IgD-negative memory B cell (primary cell): ENCODE measurements at regions not wholly inside any gene's neighbourhood (a gene's known extent, or its start where the extent isn't known, plus 50 kb on each side); places are given as distances from the start of the nearest gene placed in this dataset.

ENCODE experiments used
- H3K27ac Mint-ChIP-seq, 3 donors: one replicate each; pipeline ENCODE4 v1.8.0; 2020 to 2022; ENCODE audit warnings: mild to moderate bottlenecking in 3 of 3, mixed read lengths in 3 of 3, moderate library complexity in 1 of 3
- H3K27me3 Mint-ChIP-seq: one replicate; pipeline ENCODE4 v1.8.0; 2021; ENCODE audit warnings: mixed read lengths
- H3K36me3 Mint-ChIP-seq: one replicate; pipeline ENCODE4 v1.8.0; 2020; ENCODE audit warnings: mild to moderate bottlenecking, mixed read lengths
- H3K4me1 Mint-ChIP-seq, 3 donors: one replicate each; pipeline ENCODE4 v1.8.0; 2020 to 2022; ENCODE audit warnings: mixed read lengths in 3 of 3, mild to moderate bottlenecking in 1 of 3
- H3K4me3 Mint-ChIP-seq, 4 donors: one replicate each; pipeline ENCODE4 v1.8.0; 2020 to 2022; ENCODE audit warnings: mild to moderate bottlenecking in 4 of 4, mixed read lengths in 4 of 4, moderate library complexity in 3 of 4
- H3K9me3 Mint-ChIP-seq, 3 donors: one replicate each; pipeline ENCODE4 v1.8.0; 2020 to 2021; ENCODE audit warnings: mixed read lengths in 3 of 3, mild to moderate bottlenecking in 1 of 3

GRCh38 chr4:149175549-149175948, 640.1 kb downstream of the IQCM start:
- Mint-ChIP-seq H3K9me3 (peaks cover 4 to 8% (median 8%) of the 10 kb centered on the region in 3 donors), H3K27me3 (no peaks in the 10 kb centered on the region), H3K27ac (no peak overlapping the region), H3K4me1 (no peaks in the 10 kb centered on the region), H3K4me3 (no peak overlapping the region), H3K36me3 (no peaks in the 10 kb centered on the region)

- Mint-ChIP-seq H3K36me3 (no peaks in the 10 kb centered on the region), H3K27ac (no peak overlapping the region), H3K4me3 (no peak overlapping the region), H3K9me3 (peaks cover 0 to 2% (median 1%) of the 10 kb centered on the region in 3 donors), H3K27me3 (no peaks in the 10 kb centered on the region), H3K4me1 (no peaks in the 10 kb centered on the region)
Measured at GRCh38 chr4:149173241-149174013, 642.2 kb downstream of the IQCM start.

GRCh38 chr4:149168645-149169044, 647.0 kb downstream of the IQCM start:
- Mint-ChIP-seq H3K36me3 (no peaks in the 10 kb centered on the region), H3K9me3 (no peaks in the 10 kb centered on the region), H3K27me3 (no peaks in the 10 kb centered on the region), H3K27ac (no peak overlapping the region), H3K4me1 (no peaks in the 10 kb centered on the region), H3K4me3 (no peak overlapping the region)

GRCh38 chr4:149166876-149167275, 648.8 kb downstream of the IQCM start:
- Mint-ChIP-seq H3K4me1 (no peaks in the 10 kb centered on the region), H3K36me3 (no peaks in the 10 kb centered on the region), H3K9me3 (no peaks in the 10 kb centered on the region), H3K4me3 (no peak overlapping the region), H3K27ac (no peak overlapping the region), H3K27me3 (no peaks in the 10 kb centered on the region)

GRCh38 chr4:149166365-149166764, 649.3 kb downstream of the IQCM start:
- no peaks in the 10 kb centered on the region for H3K4me1 Mint-ChIP-seq
- no peaks in the 10 kb centered on the region for H3K9me3 Mint-ChIP-seq

GRCh38 chr4:149164282-149164681, 651.4 kb downstream of the IQCM start:
- H3K9me3 Mint-ChIP-seq, result peaks cover 0 to 2% (median 0%) of the 10 kb centered on the region in 3 donors
- H3K4me3 Mint-ChIP-seq, result no peak overlapping the region
- H3K4me1 Mint-ChIP-seq, result no peaks in the 10 kb centered on the region
- H3K36me3 Mint-ChIP-seq, result no peaks in the 10 kb centered on the region
- no peak overlapping the region for H3K27ac Mint-ChIP-seq
- no peaks in the 10 kb centered on the region for H3K27me3 Mint-ChIP-seq

More at GRCh38 chr4:149166365-149166764, 649.3 kb downstream of the IQCM start:
- no peak overlapping the region for H3K27ac Mint-ChIP-seq
- no peaks in the 10 kb centered on the region for H3K27me3 Mint-ChIP-seq
- no peaks in the 10 kb centered on the region for H3K36me3 Mint-ChIP-seq
- no peak overlapping the region for H3K4me3 Mint-ChIP-seq

- no peak overlapping the region for H3K27ac Mint-ChIP-seq
- H3K27me3 Mint-ChIP-seq, result no peaks in the 10 kb centered on the region
- H3K4me1 Mint-ChIP-seq, result no peaks in the 10 kb centered on the region
- H3K36me3 Mint-ChIP-seq, result no peaks in the 10 kb centered on the region
- peaks cover 0 to 2% (median 0%) of the 10 kb centered on the region in 3 donors for H3K9me3 Mint-ChIP-seq
- no peak overlapping the region for H3K4me3 Mint-ChIP-seq
Measured at GRCh38 chr4:149161247-149161646, 654.4 kb downstream of the IQCM start.

- no peak overlapping the region for H3K27ac Mint-ChIP-seq
- no peaks in the 10 kb centered on the region for H3K36me3 Mint-ChIP-seq
- no peaks in the 10 kb centered on the region for H3K4me1 Mint-ChIP-seq
- H3K9me3 Mint-ChIP-seq, result peaks cover 0 to 2% (median 0%) of the 10 kb centered on the region in 3 donors
- no peak overlapping the region for H3K4me3 Mint-ChIP-seq
- no peaks in the 10 kb centered on the region for H3K27me3 Mint-ChIP-seq
Measured at GRCh38 chr4:149160370-149160769, 655.3 kb downstream of the IQCM start.

GRCh38 chr4:149158817-149159216, 656.8 kb downstream of the IQCM start:
- Mint-ChIP-seq H3K9me3 (peaks cover 0 to 2% (median 0%) of the 10 kb centered on the region in 3 donors), H3K4me3 (no peak overlapping the region), H3K27me3 (no peaks in the 10 kb centered on the region), H3K4me1 (no peaks in the 10 kb centered on the region), H3K27ac (no peak overlapping the region), H3K36me3 (no peaks in the 10 kb centered on the region)

GRCh38 chr4:149145803-149146202, 669.8 kb downstream of the IQCM start:
- Mint-ChIP-seq H3K4me3 (no peak overlapping the region), H3K27ac (no peak overlapping the region), H3K4me1 (no peaks in the 10 kb centered on the region), H3K9me3 (peaks cover 0 to 2% (median 0%) of the 10 kb centered on the region in 3 donors), H3K36me3 (no peaks in the 10 kb centered on the region), H3K27me3 (peaks cover 1% of the 10 kb centered on the region)

GRCh38 chr4:149144060-149144459, 671.6 kb downstream of the IQCM start:
- Mint-ChIP-seq H3K9me3 (peaks cover 0 to 2% (median 0%) of the 10 kb centered on the region in 3 donors), H3K36me3 (no peaks in the 10 kb centered on the region), H3K27me3 (peaks cover 1% of the 10 kb centered on the region), H3K27ac (no peak overlapping the region), H3K4me3 (no peak overlapping the region), H3K4me1 (no peaks in the 10 kb centered on the region)

- Mint-ChIP-seq H3K27me3 (no peaks in the 10 kb centered on the region), H3K4me3 (no peak overlapping the region), H3K4me1 (no peaks in the 10 kb centered on the region), H3K36me3 (no peaks in the 10 kb centered on the region), H3K27ac (no peak overlapping the region), H3K9me3 (no peaks in the 10 kb centered on the region)
Measured at GRCh38 chr4:149141391-149141790, 674.3 kb downstream of the IQCM start.

- Mint-ChIP-seq H3K4me3 (no peak overlapping the region), H3K9me3 (no peaks in the 10 kb centered on the region), H3K4me1 (no peaks in the 10 kb centered on the region), H3K27ac (no peak overlapping the region), H3K36me3 (no peaks in the 10 kb centered on the region), H3K27me3 (no peaks in the 10 kb centered on the region)
Measured at GRCh38 chr4:149140841-149141240, 674.8 kb downstream of the IQCM start.

- H3K4me3 Mint-ChIP-seq, result no peak overlapping the region
- H3K4me1 Mint-ChIP-seq, result no peaks in the 10 kb centered on the region
- H3K27ac Mint-ChIP-seq, result peak overlapping the region in 1 of 3 donors; percentile 24
- H3K9me3 Mint-ChIP-seq, result peaks cover 0 to 12% (median 2%) of the 10 kb centered on the region in 3 donors
- no peaks in the 10 kb centered on the region for H3K36me3 Mint-ChIP-seq
- no peaks in the 10 kb centered on the region for H3K27me3 Mint-ChIP-seq
Measured at GRCh38 chr4:149136951-149137620, 678.6 kb downstream of the IQCM start.

GRCh38 chr4:149135062-149135461, 680.6 kb downstream of the IQCM start:
- H3K27me3 Mint-ChIP-seq, result no peaks in the 10 kb centered on the region
- H3K36me3 Mint-ChIP-seq, result no peaks in the 10 kb centered on the region
- no peak overlapping the region for H3K27ac Mint-ChIP-seq
- H3K9me3 Mint-ChIP-seq, result peaks cover 0 to 13% (median 2%) of the 10 kb centered on the region in 3 donors
- no peak overlapping the region for H3K4me3 Mint-ChIP-seq
- H3K4me1 Mint-ChIP-seq, result no peaks in the 10 kb centered on the region

- H3K9me3 Mint-ChIP-seq, result peaks cover 0 to 7% (median 0%) of the 10 kb centered on the region in 3 donors
- H3K4me3 Mint-ChIP-seq, result no peak overlapping the region
- H3K4me1 Mint-ChIP-seq, result no peaks in the 10 kb centered on the region
- peaks cover 1% of the 10 kb centered on the region for H3K27me3 Mint-ChIP-seq
- H3K36me3 Mint-ChIP-seq, result no peaks in the 10 kb centered on the region
- H3K27ac Mint-ChIP-seq, result no peak overlapping the region
Measured at GRCh38 chr4:149121023-149121404, 678.8 kb upstream of the NR3C2 start.
